ENCODE measurements at regions not wholly inside any gene's neighbourhood (a gene's known extent, or its start where the extent isn't known, plus 50 kb on each side); places are given as distances from the start of the nearest gene placed in this dataset.

- Histone ChIP-seq H3K36me3 (replicated peaks in 1 of 2; ENCODE audit: control extremely low read depth in 1 of 2, control insufficient read depth in 1 of 2, extremely low read depth in 1 of 2, insufficient read depth in 2 of 2, low read length in 1 of 2) (no peaks in the 10 kb centered on the region), H3K79me2 (ENCODE audit: control insufficient read depth, insufficient read depth, low read length) (no peaks in the 10 kb centered on the region), H3K4me3 (ENCODE audit: control extremely low read depth in 1 of 5, extremely low read depth in 1 of 5, insufficient read depth in 1 of 5, low read depth in 2 of 5, low read length in 4 of 5) (no peak overlapping the region), H3K4me2 (replicated peaks; ENCODE audit: low read depth, low read length, poor library complexity, severe bottlenecking) (no peak overlapping the region), H3K27me3 (replicated peaks in 1 of 4; ENCODE audit: control extremely low read depth in 1 of 4, control insufficient read depth in 3 of 4, insufficient read depth in 4 of 4, low read length in 3 of 4) (no peaks in the 10 kb centered on the region), H3K27ac (ENCODE audit: low read length in 2 of 2) (no peak overlapping the region), H3K9me3 (ENCODE audit: control extremely low read depth in 1 of 3, control insufficient read depth in 2 of 3, insufficient read depth in 1 of 3, low read length in 2 of 3) (no peaks in the 10 kb centered on the region), H3K4me1 (ENCODE audit: control insufficient read depth in 2 of 2, insufficient read depth in 2 of 2, low read length in 2 of 2) (no peaks in the 10 kb centered on the region), H2AFZ (ENCODE audit: insufficient read depth, low read depth, low read length, poor library complexity, severe bottlenecking) (no peak overlapping the region), H3K9ac (ENCODE audit: low read length) (no peak overlapping the region), H4K20me1 (ENCODE audit: control insufficient read depth, insufficient read depth, low read length, poor library complexity, severe bottlenecking) (no peaks in the 10 kb centered on the region)
- CTCF ChIA-PET, result no interaction called here
- H3K4me1 Mint-ChIP-seq, result no peaks in the 10 kb centered on the region
- intact Hi-C loops (cut with micrococcal nuclease), result no loop called here
- no peak overlapping the region for H3K4me3 Mint-ChIP-seq
- TF ChIP-seq EZH2 (IDR thresholded peaks at IDR 0.05; ENCODE audit: borderline replicate concordance, insufficient read depth, low read depth, low read length, poor library complexity, severe bottlenecking) (no peak), CTCF (IDR thresholded peaks at IDR 0.05) (no peak)
- DNase-seq, result no peak
- POLR2A ChIA-PET, result no interaction called here
- H3K27me3 Mint-ChIP-seq, result no peaks in the 10 kb centered on the region
- no peaks in the 10 kb centered on the region for H3K9me3 Mint-ChIP-seq (ENCODE audit: insufficient read depth)
- no peak for ATAC-seq (ENCODE audit: low read depth)
- no peak overlapping the region for H3K27ac Mint-ChIP-seq
- WGBS (ENCODE audit: insufficient coverage), result 44% methylated on average over 2 of the region's 2 CpGs
These were observed 568.4 kb downstream of the REEP3 start for GRCh38 chr10:64089648-64090047.

- H3K4me3 ChIP-seq (ENCODE audit: control extremely low read depth in 1 of 5, extremely low read depth in 1 of 5, insufficient read depth in 1 of 5, low read depth in 2 of 5, low read length in 4 of 5), result no peak overlapping the region
- DNase-seq, result no peak
- no peaks in the 10 kb centered on the region for H3K4me1 Mint-ChIP-seq
- no peaks in the 10 kb centered on the region for H3K27me3 Mint-ChIP-seq
- no peak overlapping the region for H3K27ac Mint-ChIP-seq
- no peaks in the 10 kb centered on the region for H3K4me1 ChIP-seq (ENCODE audit: control insufficient read depth in 2 of 2, insufficient read depth in 2 of 2, low read length in 2 of 2)
- CTCF ChIA-PET, result no interaction called here
- no peaks in the 10 kb centered on the region for H3K79me2 ChIP-seq (ENCODE audit: control insufficient read depth, insufficient read depth, low read length)
- no peak overlapping the region for H2AFZ ChIP-seq (ENCODE audit: insufficient read depth, low read depth, low read length, poor library complexity, severe bottlenecking)
- H3K9me3 Mint-ChIP-seq (ENCODE audit: insufficient read depth), result no peaks in the 10 kb centered on the region
- ATAC-seq (ENCODE audit: low read depth), result no peak
- H3K9ac ChIP-seq (ENCODE audit: low read length), result no peak overlapping the region
- H4K20me1 ChIP-seq (ENCODE audit: control insufficient read depth, insufficient read depth, low read length, poor library complexity, severe bottlenecking), result no peaks in the 10 kb centered on the region
- H3K4me2 ChIP-seq (replicated peaks; ENCODE audit: low read depth, low read length, poor library complexity, severe bottlenecking), result no peak overlapping the region
- no peak overlapping the region for H3K27ac ChIP-seq (ENCODE audit: low read length in 2 of 2)
- WGBS (ENCODE audit: insufficient coverage), result no CpG with 5 or more reads among the region's 3 CpGs
- H3K36me3 ChIP-seq (replicated peaks in 1 of 2; ENCODE audit: control extremely low read depth in 1 of 2, control insufficient read depth in 1 of 2, extremely low read depth in 1 of 2, insufficient read depth in 2 of 2, low read length in 1 of 2), result no peaks in the 10 kb centered on the region
- no peaks in the 10 kb centered on the region for H3K9me3 ChIP-seq (ENCODE audit: control extremely low read depth in 1 of 3, control insufficient read depth in 2 of 3, insufficient read depth in 1 of 3, low read length in 2 of 3)
- intact Hi-C loops (cut with micrococcal nuclease), result no loop called here
- POLR2A ChIA-PET, result no interaction called here
- no peaks in the 10 kb centered on the region for H3K27me3 ChIP-seq (replicated peaks in 1 of 4; ENCODE audit: control extremely low read depth in 1 of 4, control insufficient read depth in 3 of 4, insufficient read depth in 4 of 4, low read length in 3 of 4)
- no peak for TF ChIP-seq CTCF (IDR thresholded peaks at IDR 0.05)
- TF ChIP-seq EZH2 (IDR thresholded peaks at IDR 0.05; ENCODE audit: borderline replicate concordance, insufficient read depth, low read depth, low read length, poor library complexity, severe bottlenecking), result no peak
- no peak overlapping the region for H3K4me3 Mint-ChIP-seq
These were observed 569.7 kb downstream of the REEP3 start for GRCh38 chr10:64090865-64091264.

Data from B cell (primary cell).